Muscle layer of duodenum (tissue), 2 donors: ENCODE measurements at regions not wholly inside any gene's neighbourhood (a gene's known extent, or its start where the extent isn't known, plus 50 kb on each side); places are given as distances from the start of the nearest gene placed in this dataset.

Experiments
- H3K27ac ChIP-seq: one replicate; pipeline ENCODE4 v1.7.0; 2013; ENCODE audit warnings: mild to moderate bottlenecking, low read length
- H3K27me3 ChIP-seq: one replicate; pipeline ENCODE4 v1.7.0; 2013; ENCODE audit warnings: low read depth, mild to moderate bottlenecking, control low read depth, low read length
- H3K36me3 ChIP-seq, 2 donors: one replicate each; pipeline ENCODE4 v1.7.0; 2013; ENCODE audit warnings: low read length in 2 of 2, control low read depth in 1 of 2, mild to moderate bottlenecking in 1 of 2; ENCODE audit not compliant: insufficient read depth in 2 of 2, control insufficient read depth in 1 of 2
- H3K4me1 ChIP-seq, 2 donors: one replicate each; pipeline ENCODE4 v1.7.0; 2013; ENCODE audit warnings: low read length in 2 of 2, mild to moderate bottlenecking in 2 of 2, control low read depth in 1 of 2, moderate library complexity in 1 of 2; ENCODE audit not compliant: insufficient read depth in 2 of 2, control insufficient read depth in 1 of 2
- H3K4me3 ChIP-seq, 2 donors: one replicate each; pipeline ENCODE4 v1.7.0; 2013; ENCODE audit warnings: low read length in 2 of 2, low read depth in 1 of 2, mild to moderate bottlenecking in 1 of 2
- H3K9me3 ChIP-seq, 2 donors: one replicate each; pipeline ENCODE4 v1.7.0; 2013; ENCODE audit warnings: low read length in 2 of 2, control low read depth in 1 of 2, mild to moderate bottlenecking in 1 of 2; ENCODE audit not compliant: control insufficient read depth in 1 of 2
- donor health status: healthy.

- Histone ChIP-seq H3K4me3 (no peak overlapping the region), H3K27me3 (no peaks in the 10 kb centered on the region), H3K9me3 (no peaks in the 10 kb centered on the region), H3K36me3 (no peaks in the 10 kb centered on the region), H3K27ac (no peak overlapping the region), H3K4me1 (no peaks in the 10 kb centered on the region)
These were observed 102.9 kb upstream of the HAAO start for GRCh38 chr2:42895134-42895790.

GRCh38 chr2:42893047-42893758, 100.8 kb upstream of the HAAO start:
- H3K36me3 ChIP-seq: no peaks in the 10 kb centered on the region
- H3K27ac ChIP-seq: no peak overlapping the region
- H3K4me1 ChIP-seq: no peaks in the 10 kb centered on the region
- no peaks in the 10 kb centered on the region for H3K27me3 ChIP-seq
- no peaks in the 10 kb centered on the region for H3K9me3 ChIP-seq
- no peak overlapping the region for H3K4me3 ChIP-seq

- no peaks in the 10 kb centered on the region for H3K36me3 ChIP-seq
- H3K4me1 ChIP-seq: no peaks in the 10 kb centered on the region
- H3K4me3 ChIP-seq: no peak overlapping the region
- no peaks in the 10 kb centered on the region for H3K27me3 ChIP-seq
- H3K9me3 ChIP-seq: no peaks in the 10 kb centered on the region
- H3K27ac ChIP-seq: no peak overlapping the region
These were observed 98.5 kb upstream of the HAAO start for GRCh38 chr2:42890791-42891355.

GRCh38 chr2:42888321-42889245, 96.2 kb upstream of the HAAO start:
- Histone ChIP-seq H3K4me3 (no peak overlapping the region), H3K27me3 (no peaks in the 10 kb centered on the region), H3K9me3 (no peaks in the 10 kb centered on the region), H3K36me3 (no peaks in the 10 kb centered on the region), H3K27ac (no peak overlapping the region), H3K4me1 (no peaks in the 10 kb centered on the region)

GRCh38 chr2:42886921-42887320, 94.5 kb upstream of the HAAO start:
- Histone ChIP-seq H3K9me3 (no peaks in the 10 kb centered on the region), H3K27ac (no peak overlapping the region), H3K36me3 (no peaks in the 10 kb centered on the region), H3K4me1 (no peaks in the 10 kb centered on the region), H3K27me3 (no peaks in the 10 kb centered on the region), H3K4me3 (no peak overlapping the region)

- Histone ChIP-seq H3K27ac (no peak overlapping the region), H3K4me3 (no peak overlapping the region), H3K4me1 (peaks cover 0 to 13% of the 10 kb centered on the region in 2 donors), H3K27me3 (no peaks in the 10 kb centered on the region), H3K36me3 (no peaks in the 10 kb centered on the region), H3K9me3 (no peaks in the 10 kb centered on the region)
These were observed 90.4 kb upstream of the HAAO start for GRCh38 chr2:42882756-42883155.

- no peaks in the 10 kb centered on the region for H3K27me3 ChIP-seq
- H3K36me3 ChIP-seq: no peaks in the 10 kb centered on the region
- no peak overlapping the region for H3K27ac ChIP-seq
- peaks cover 0 to 13% of the 10 kb centered on the region in 2 donors for H3K4me1 ChIP-seq
- no peak overlapping the region for H3K4me3 ChIP-seq
- no peaks in the 10 kb centered on the region for H3K9me3 ChIP-seq
These were observed 89.3 kb upstream of the HAAO start for GRCh38 chr2:42881732-42882131.

GRCh38 chr2:42880738-42881690, 88.6 kb upstream of the HAAO start:
- Histone ChIP-seq H3K27me3 (no peaks in the 10 kb centered on the region), H3K9me3 (no peaks in the 10 kb centered on the region), H3K27ac (peak overlapping the region; percentile 16), H3K4me1 (peaks cover 0 to 13% of the 10 kb centered on the region in 2 donors), H3K4me3 (no peak overlapping the region), H3K36me3 (no peaks in the 10 kb centered on the region)

- no peak overlapping the region for H3K4me3 ChIP-seq
- no peaks in the 10 kb centered on the region for H3K27me3 ChIP-seq
- H3K9me3 ChIP-seq: no peaks in the 10 kb centered on the region
- no peaks in the 10 kb centered on the region for H3K36me3 ChIP-seq
- peaks cover 0 to 13% of the 10 kb centered on the region in 2 donors for H3K4me1 ChIP-seq
- H3K27ac ChIP-seq: no peak overlapping the region
These were observed 87.7 kb upstream of the HAAO start for GRCh38 chr2:42879913-42880737.
